Mesodermal cell (in vitro differentiated cells): ENCODE measurements at regions not wholly inside any gene's neighbourhood (a gene's known extent, or its start where the extent isn't known, plus 50 kb on each side); places are given as distances from the start of the nearest gene placed in this dataset.

Experiments
- H3K27ac ChIP-seq: 2 replicates; pipeline ENCODE4 v1.7.0; 2013; ENCODE audit warnings: mild to moderate bottlenecking, low read depth, low read length, moderate library complexity; ENCODE audit not compliant: severe bottlenecking
- H3K36me3 ChIP-seq: 2 replicates; pipeline ENCODE4 v1.7.1; 2013; ENCODE audit warnings: mild to moderate bottlenecking, low read length, moderate library complexity; ENCODE audit not compliant: control insufficient read depth, insufficient read depth
- H3K4me1 ChIP-seq: one replicate; pipeline ENCODE4 v1.7.1; 2013; ENCODE audit warnings: mild to moderate bottlenecking, low read length; ENCODE audit not compliant: insufficient read depth, control insufficient read depth, poor library complexity, severe bottlenecking
- H3K4me3 ChIP-seq: 2 replicates; pipeline ENCODE4 v1.7.0; 2013; ENCODE audit warnings: low read length, control low read depth, mild to moderate bottlenecking; ENCODE audit not compliant: insufficient read depth, poor library complexity, severe bottlenecking; ENCODE audit errors: extremely low read depth
- H3K9me3 ChIP-seq: 2 replicates; pipeline ENCODE4 v1.7.1; 2013; ENCODE audit warnings: mild to moderate bottlenecking, low read length, moderate library complexity; ENCODE audit not compliant: control insufficient read depth
- WGBS, 2 experiments: methylation state at CpG; one replicate each; pipeline ENCODE4 v1.1.5; 2013; ENCODE audit warnings: missing lambda C conversion rate in 2 of 2; ENCODE audit not compliant: insufficient coverage in 2 of 2; 5-methylcytosine and 5-hydroxymethylcytosine counted together

DNA sequence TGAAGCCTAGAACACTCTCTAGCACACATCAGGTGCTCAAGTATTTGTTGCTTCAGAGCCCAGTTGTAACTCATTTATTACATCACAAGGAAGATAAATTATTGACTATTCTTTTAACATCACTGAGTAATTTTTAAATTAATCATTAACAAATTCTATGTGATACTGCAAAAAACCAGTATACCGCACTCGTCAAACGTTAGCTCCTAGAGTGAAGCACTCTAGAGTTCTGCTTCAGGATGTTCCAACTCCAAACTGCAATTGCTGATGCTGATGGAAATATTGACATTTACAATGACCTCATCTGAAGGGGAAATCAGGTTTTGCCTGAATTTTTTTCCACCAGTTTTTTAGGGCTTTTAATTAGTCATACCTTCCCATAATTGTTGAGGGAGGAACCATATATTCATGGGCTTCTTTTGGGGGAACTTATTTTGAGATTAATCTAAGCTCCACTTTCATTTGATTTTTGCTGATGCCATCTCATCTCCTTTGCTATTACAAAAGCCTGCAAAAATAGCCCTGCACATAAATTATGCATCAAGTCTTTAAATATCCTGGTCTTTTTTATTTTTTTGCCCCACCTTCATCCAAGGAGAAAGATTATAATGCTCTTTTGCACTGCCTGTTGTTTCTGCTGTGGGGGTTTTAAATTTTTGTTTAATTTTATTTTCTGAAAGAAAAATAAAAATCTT, 123.0 kb upstream of the STAC start:
- 100% methylated on average over 3 of the region's 3 CpGs; no CpG with 5 or more reads in 1 of the 2 experiments for WGBS, 2 experiments
- Histone ChIP-seq H3K4me1 (no peaks in the 10 kb centered on the region), H3K4me3 (no peak overlapping the region), H3K27ac (no peak overlapping the region), H3K36me3 (no peaks in the 10 kb centered on the region), H3K9me3 (no peaks in the 10 kb centered on the region)

DNA sequence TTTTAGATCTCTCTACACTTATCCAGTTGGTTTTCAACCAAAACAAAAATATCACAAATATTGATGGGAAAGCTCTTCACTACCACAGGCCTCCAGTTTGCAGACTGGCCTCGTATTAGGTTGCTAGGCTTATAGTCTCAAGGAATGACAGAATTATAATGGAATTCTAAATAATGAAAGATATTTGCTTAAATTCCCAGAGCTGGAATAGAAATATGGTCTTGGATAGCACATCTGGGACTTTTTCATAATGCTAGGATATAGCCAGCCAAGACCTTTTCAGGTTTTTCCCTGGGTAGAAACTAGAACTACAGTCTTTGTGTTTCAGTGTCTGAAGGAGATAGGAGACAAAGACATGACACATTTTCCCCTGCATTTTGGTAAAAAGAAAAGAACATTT, 121.9 kb upstream of the STAC start:
- no peak overlapping the region for H3K4me3 ChIP-seq
- no peaks in the 10 kb centered on the region for H3K36me3 ChIP-seq
- H3K4me1 ChIP-seq: no peaks in the 10 kb centered on the region
- WGBS, 2 experiments: 80% methylated on average over 1 of the region's 1 CpG; no CpG with 5 or more reads in 1 of the 2 experiments
- H3K9me3 ChIP-seq: no peaks in the 10 kb centered on the region
- no peak overlapping the region for H3K27ac ChIP-seq

DNA sequence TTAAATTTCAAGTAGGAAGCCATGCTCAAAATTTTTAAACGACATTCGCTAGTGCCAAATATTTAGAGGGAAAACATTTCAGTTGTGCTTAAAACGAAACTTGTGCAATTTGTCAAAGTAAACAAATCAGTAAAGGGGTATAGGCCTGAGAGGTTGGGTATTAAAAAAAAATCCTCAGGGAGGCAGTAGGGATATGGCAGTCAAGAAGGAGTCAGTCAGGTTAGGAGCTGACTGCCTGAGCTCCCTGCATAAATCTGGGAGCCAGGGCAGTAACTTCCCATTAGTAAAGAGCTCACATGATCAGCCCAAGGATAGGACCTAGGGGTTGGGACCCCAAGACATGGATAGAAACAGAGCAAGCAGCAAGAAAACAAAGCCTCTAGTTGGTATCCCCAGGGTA, 120.7 kb upstream of the STAC start:
- Histone ChIP-seq H3K9me3 (no peaks in the 10 kb centered on the region), H3K27ac (no peak overlapping the region), H3K4me3 (no peak overlapping the region), H3K36me3 (no peaks in the 10 kb centered on the region), H3K4me1 (no peaks in the 10 kb centered on the region)
- WGBS, 2 experiments: 82 to 92% methylated on average over 3 of the region's 3 CpGs

DNA sequence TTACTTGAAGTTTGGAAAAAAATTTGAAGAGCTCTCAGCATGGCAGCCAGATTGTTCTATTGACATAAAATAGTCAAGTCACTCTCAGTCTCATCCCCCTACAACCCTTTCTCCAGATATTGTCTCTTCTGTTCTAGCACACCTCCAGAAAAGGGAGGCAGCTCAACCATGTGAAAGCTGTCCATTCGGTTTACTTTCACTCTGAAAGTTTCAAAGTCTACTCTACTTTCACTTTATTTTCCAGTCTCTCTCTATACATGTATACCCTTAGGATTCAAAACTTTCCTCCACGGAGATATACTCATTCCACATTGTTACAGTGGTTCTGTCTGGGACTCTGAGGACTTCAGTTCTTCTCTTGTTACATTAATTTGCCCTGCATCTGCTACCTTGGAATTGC, 111.0 kb upstream of the STAC start:
- Histone ChIP-seq H3K4me1 (no peaks in the 10 kb centered on the region), H3K27ac (no peak overlapping the region), H3K36me3 (no peaks in the 10 kb centered on the region), H3K9me3 (no peaks in the 10 kb centered on the region), H3K4me3 (no peak overlapping the region)
- 78% methylated on average over 1 of the region's 2 CpGs; no CpG with 5 or more reads in 1 of the 2 experiments for whole genome bisulfite sequencing, 2 experiments

DNA sequence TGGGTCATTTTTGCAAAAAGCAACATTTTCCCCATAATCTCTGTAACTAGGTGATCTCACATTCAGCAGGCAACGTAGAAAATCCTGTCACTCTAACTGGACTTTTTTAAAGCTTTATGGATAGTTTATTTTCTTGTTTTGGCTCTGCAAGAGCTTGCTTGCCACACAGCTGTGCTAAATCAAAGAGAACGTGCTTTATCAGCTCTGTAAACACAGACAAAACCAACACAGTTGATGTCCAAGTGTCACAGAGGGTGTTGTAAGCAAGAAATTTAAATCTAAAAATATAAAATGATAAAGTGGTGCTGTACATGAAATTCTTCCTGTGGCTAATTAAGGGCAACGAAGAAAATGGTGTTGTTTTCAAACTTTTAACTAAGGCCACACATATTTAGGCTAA, 97.5 kb upstream of the STAC start:
- Histone ChIP-seq H3K4me1 (no peaks in the 10 kb centered on the region), H3K36me3 (no peaks in the 10 kb centered on the region), H3K27ac (no peak overlapping the region), H3K4me3 (no peak overlapping the region), H3K9me3 (no peaks in the 10 kb centered on the region)
- 86% methylated on average over 1 of the region's 3 CpGs; no CpG with 5 or more reads in 1 of the 2 experiments for WGBS, 2 experiments

DNA sequence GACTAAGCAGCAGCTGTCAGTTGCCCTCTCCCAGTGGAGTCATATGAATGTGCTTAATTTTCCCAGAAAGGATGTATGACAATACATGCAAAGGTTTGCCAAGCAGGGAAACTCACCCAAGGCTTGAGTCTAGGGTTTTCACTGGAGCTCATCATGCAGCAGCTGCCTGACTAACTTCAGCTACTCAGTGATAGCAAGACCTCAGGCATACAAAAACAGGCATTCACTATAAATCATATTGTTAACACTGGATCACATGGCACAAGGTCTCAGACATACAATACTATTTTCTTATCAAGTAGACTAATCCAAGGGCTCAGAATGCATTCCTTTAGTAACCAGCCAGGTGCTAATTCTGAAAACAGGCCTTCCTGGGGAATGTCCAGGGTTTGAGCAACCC, 85.0 kb upstream of the STAC start:
- H3K4me1 ChIP-seq: no peaks in the 10 kb centered on the region
- H3K27ac ChIP-seq: no peak overlapping the region
- H3K4me3 ChIP-seq: no peak overlapping the region
- H3K36me3 ChIP-seq: no peaks in the 10 kb centered on the region
- H3K9me3 ChIP-seq: no peaks in the 10 kb centered on the region

DNA sequence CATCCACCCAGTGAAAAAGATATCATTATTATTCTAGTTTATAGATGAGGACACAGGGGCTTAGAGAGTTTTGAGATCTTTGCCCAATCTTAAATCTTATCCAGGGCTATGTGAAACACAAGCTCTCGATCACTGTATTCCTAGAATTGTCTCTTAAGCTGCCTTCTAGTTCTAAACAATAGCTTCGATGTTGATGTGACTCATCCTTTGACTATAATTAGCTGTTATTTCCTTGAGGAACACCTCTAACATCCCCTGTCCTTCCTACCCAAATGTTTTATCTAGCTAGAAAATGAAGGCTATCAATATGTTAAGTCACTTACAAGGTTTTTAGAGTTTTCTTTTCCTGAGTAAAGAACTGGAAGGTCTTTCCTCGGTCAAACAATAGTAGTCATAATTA, 83.1 kb upstream of the STAC start:
- no peaks in the 10 kb centered on the region for H3K4me1 ChIP-seq
- H3K9me3 ChIP-seq: no peaks in the 10 kb centered on the region
- no peak overlapping the region for H3K27ac ChIP-seq
- no peak overlapping the region for H3K4me3 ChIP-seq
- 67 to 100% methylated on average over 1 to 2 of the region's 3 CpGs for WGBS, 2 experiments
- H3K36me3 ChIP-seq: no peaks in the 10 kb centered on the region

DNA sequence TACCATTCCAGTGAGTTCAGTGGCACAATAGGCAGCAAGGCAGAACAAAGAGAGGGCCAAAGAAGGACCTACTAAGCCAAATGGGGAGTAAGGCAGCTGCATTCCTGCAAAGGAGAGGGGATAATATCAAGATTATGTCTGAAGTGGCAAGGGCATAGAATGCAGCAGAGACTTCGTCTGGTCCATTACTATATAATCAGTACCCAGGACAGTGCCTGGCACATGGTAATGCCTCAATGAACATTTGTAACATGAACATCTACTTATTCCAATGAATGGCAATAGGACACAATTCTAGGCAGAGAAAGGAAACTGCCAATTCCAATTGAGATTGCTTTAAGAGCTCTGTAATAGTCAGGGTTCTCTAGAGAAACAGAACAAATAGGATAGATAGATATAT, 82.1 kb upstream of the STAC start:
- H3K27ac ChIP-seq: no peak overlapping the region
- no peaks in the 10 kb centered on the region for H3K9me3 ChIP-seq
- H3K4me1 ChIP-seq: no peaks in the 10 kb centered on the region
- no peaks in the 10 kb centered on the region for H3K36me3 ChIP-seq
- no peak overlapping the region for H3K4me3 ChIP-seq
- 86% methylated on average over 1 of the region's 1 CpG; no CpG with 5 or more reads in 1 of the 2 experiments for WGBS, 2 experiments

DNA sequence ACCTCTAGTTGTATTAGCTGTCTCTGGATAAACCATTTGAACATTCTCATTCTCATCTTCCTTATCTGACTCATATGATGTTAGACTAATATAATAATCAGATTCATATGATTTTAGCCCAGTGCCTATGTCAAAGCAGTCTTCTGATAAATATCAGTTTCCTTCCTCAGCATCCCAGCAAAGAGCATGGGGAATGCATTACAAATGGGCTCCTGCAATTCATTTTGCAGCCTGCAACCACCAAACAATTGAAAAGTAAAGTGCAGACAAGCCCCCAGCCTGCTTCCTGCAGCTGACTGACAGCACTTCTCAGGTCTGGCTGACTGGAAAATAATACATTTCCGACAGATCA, 78.2 kb upstream of the STAC start:
- no peaks in the 10 kb centered on the region for H3K4me1 ChIP-seq
- no peak overlapping the region for H3K4me3 ChIP-seq
- H3K36me3 ChIP-seq: no peaks in the 10 kb centered on the region
- H3K27ac ChIP-seq: no peak overlapping the region
- WGBS, 2 experiments: 80% methylated on average over 1 of the region's 1 CpG
- no peaks in the 10 kb centered on the region for H3K9me3 ChIP-seq

DNA sequence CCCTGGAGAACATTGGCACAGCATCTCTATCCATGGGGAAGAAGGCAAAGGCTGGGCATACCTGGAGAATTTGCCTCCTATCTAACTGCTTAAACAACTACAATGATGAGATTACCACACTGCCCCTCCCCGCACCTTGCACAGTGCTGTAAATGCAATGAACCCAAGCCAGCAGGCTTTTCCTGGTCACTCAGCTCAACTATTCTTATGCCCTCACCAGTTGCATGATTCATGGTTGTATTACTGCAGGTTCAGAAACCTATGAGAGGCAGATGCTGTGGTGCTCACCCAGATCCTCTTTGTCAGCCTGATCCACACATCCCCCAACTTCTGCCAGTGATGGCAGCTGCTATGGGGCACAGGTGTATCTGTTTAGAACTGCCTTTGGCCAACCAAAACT, 77.7 kb upstream of the STAC start:
- 100% methylated on average over 1 of the region's 1 CpG; no CpG with 5 or more reads in 1 of the 2 experiments for WGBS, 2 experiments
- H3K27ac ChIP-seq: no peak overlapping the region
- no peaks in the 10 kb centered on the region for H3K4me1 ChIP-seq
- no peak overlapping the region for H3K4me3 ChIP-seq
- H3K36me3 ChIP-seq: no peaks in the 10 kb centered on the region
- H3K9me3 ChIP-seq: no peaks in the 10 kb centered on the region

DNA sequence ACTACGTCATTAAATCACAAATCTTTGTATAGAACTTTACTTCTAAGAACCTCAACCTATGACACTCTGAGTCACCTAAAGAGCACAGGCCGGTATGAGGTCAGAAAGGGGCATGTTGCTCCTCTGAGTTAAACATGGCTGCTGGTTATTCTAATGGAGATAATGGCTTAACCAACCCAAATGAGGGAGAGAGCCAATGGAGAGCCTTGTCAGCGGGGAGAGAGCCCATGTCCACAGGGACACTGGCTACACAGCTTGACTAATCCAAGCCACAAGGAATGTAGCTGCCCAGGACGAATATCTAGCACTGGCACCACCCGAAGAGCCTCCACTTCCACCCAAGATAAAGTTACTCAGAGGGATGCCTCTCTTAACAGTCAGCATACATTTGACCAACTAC, 77.0 kb upstream of the STAC start:
- no peaks in the 10 kb centered on the region for H3K4me1 ChIP-seq
- WGBS, 2 experiments: 89 to 96% methylated on average over 3 of the region's 5 CpGs
- H3K9me3 ChIP-seq: no peaks in the 10 kb centered on the region
- no peak overlapping the region for H3K27ac ChIP-seq
- H3K36me3 ChIP-seq: no peaks in the 10 kb centered on the region
- H3K4me3 ChIP-seq: no peak overlapping the region
